Activated CD4-positive, alpha-beta T cell treated with anti-CD3 and anti-CD28 coated beads, Interleukin-2, amount 50 U/mL, for 16 hours (primary cell): ENCODE measurements at regions not wholly inside any gene's neighbourhood (a gene's known extent, or its start where the extent isn't known, plus 50 kb on each side); places are given as distances from the start of the nearest gene placed in this dataset.
"Not testable (repeated sequence)": the region's sequence is repeated elsewhere in the genome, so short reads cannot be mapped to it uniquely, and the experiment has no call there.

Source experiments
- DNase-seq: peaks from one replicate; pipeline ENCODE4 v3.0.0-alpha.2; 2020

DNA sequence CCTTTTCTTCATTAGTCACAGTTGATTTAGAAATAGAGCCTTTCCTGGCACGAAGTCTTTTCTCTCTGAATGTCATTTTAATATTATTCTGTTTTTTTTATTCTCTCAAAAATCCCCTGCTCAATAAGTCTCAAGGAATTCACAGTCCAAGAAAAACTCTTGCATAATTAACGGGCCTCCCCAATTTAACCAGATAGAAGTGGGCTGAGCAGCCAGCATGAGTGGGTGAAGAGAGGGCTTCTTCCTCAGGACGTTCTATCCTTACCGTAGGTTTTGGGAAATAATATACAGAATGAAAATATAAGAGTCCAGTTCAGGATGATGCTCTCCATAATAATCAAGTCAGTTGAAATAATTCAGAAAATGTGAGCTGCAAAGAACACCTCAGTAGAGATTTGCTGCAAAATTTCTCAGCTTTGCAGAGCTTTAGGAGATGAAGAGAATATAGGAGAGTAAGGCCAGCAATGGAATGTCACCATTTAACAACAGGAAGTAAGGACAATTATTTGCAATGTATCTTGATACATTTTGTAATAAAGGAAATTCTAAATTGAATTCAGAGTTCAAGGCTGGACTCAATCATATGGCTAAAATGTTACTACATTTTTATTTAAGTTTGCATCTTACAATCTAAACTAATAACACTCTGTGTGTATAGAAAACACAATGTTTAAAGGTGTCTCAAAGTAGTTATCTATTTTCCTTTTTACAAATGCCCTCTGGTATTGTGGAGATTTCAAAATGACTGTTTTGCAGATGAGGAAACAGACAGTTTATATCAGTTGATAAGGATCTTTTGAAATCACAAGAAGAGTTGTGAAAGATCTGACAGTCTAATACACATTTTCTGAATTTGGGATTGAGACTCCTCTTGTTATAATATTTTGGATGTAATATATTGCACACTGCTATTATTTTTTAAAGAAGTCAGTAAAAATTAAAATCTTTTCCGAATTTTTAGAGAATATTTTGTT is 1724.1 kb upstream of the SEL1L start:
- no peak for DNase-seq

DNA sequence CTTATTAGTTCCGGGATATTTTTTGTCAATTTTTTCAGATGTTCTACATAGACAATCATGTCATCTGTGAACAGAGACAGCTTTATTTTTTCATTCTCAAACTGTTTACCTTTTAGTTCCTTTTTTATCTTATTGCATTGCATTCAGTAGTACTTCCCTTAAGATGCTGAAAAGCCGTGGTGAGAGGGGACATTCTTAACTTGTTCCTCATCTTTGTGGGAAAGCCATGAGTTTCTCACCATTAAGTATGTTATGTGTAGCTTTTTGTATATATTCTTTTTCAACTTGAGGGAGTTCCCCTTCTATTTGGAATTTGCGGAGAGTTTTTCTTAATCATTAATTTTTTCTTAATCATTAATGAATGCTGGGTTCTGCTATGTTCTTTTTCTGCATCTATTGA is 1727.1 kb upstream of the SEL1L start:
- DNase-seq: no peak

DNA sequence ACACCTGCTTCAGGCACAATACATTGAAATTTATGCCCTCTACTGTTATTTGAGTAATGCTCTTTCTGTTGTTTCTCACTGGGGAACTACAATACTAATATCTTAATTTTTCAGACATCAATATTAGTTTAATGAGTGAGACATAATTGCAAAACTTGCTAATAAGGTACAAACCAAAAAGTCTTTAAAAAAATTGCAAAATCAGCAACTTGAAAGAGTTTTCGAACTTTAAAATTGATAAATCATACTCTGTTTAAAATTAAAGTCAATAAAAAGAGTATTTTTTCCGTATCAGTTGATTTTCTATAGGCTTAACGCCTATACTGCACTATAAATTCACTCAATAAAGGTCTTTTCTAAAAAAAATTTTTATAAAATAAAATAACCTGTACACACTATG is 1735.9 kb upstream of the SEL1L start:
- DNase-seq: no peak

DNA sequence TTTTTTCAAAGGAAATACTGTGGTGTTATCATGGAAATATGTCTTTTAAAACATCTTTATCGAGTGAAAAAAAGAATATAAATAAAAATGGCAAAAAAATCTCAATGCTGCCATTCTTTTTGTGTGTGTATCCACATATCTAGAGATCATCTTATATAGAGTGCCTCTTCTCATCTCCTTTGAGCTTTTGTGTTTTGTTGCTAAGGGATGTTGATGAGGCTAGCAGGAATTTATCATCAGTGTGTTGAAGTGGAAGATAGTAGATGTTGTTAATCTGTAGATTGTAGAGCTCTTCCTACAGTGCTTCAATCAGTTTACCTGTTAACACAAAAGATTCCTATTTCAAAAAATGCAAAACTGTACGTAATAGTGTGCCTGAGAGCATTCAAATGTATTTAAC is 1738.0 kb upstream of the SEL1L start:
- DNase-seq: no peak

DNA sequence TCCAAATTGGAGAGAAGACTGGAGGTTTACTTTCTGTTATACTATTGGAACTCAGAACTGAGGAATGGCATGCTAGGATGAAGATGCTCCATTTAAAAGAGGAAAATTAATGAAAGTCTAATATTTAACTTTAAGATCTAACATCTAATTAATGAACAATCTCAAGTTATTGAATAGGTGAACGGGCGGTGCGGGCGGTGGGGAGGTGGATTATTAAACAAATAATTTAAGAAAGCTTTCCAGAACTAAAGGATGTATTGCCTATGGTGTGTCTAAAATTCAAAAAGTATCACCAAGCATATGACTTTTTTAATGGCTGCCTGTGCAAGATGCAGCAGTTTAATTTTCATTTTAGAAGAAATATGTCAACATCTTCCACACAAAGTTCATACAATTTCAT is 1747.1 kb upstream of the SEL1L start:
- no peak for DNase-seq

DNA sequence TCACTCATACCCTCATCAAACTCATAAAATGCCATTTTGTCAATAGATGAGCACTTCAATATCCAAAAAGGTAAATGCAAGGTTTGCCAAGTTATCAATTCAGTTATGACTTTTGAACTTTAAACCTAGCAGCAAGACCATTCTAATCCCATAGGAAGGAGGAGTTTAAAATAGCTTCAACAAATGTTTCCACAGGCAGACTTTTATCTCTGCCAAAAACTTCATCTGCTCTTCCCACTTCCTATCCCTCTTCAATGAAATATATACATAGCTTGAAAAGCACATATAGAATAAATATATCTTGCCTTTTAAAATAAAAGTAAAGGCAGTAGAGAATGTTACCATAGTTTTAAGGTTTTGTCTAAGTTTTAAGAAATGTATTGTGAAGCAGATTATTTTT is 1749.1 kb upstream of the SEL1L start:
- no peak for DNase-seq

DNA sequence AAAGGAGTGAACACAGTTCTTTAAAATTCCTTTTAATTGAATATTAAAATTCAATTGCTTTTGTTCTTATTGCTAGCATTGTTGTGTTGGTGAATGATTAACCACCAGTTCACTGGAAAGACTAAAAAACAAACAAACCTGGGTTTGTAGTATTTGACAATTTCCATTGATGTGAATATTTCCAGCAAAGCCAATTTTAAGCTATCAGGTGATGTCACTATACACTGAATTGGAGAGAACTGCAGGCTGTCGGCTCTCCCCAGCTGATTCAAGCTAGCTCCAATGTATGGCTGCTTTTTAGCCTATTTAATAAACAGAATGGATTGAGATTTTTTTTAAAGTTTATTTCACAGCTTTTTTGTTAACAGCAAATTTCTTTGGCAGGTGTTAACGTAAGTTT is 1753.6 kb upstream of the SEL1L start:
- DNase-seq: no peak

DNA sequence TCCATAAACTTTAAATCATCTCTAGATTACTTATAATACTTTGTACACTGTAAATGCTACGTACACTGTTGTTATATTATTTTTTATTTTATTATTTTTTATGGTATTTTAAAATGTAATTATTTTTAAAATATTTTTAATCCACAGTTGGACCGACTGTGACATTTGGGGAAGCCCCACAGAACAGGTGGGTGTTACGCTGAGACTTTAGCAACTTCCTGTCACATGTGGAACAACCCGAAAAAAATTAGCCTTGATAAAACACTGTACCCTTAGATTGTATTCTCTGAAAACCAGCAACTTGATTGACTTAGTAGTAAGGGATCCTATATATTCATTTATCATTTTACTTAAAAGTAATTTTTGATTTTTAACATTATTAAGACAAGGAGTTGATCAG is 1755.7 kb upstream of the SEL1L start:
- no peak for DNase-seq

DNA sequence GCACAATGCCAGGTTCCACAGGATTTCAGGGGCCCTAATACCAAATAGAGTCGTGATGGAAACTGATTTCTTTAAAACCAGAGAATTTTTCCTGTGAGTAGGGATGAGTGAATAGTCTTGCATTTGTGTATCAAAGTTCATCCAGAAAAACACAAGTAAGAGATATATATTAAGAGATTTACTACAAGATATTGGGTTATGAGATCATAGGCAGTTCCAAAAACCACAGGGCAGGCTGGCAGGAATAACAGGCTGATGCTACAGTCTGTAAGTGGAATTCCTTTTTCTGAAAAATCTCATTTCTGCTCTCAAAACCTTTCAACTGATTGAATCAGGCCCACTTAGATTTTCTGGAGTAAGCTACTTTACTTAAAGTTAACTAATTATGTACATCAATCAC is 1756.2 kb upstream of the SEL1L start:
- no peak for DNase-seq

DNA sequence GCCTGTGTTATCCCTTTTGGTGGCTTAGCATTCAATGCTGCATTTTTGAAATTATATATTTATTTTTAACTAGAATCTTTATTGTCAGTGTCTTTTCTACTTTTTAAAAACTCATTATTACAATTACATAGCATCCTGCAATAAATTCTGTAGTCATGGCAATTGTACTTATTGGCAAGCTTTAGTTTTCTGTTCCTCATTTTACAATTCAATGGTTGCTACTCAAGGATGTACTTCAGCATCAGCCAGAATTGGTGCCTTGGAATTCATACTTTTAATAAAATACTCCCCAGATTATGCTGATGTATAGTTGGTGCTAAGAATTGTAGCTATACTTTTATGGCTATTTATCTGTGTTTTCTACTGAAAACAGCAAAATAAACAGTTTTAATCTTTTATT is 1756.8 kb upstream of the SEL1L start:
- DNase-seq: no peak

DNA sequence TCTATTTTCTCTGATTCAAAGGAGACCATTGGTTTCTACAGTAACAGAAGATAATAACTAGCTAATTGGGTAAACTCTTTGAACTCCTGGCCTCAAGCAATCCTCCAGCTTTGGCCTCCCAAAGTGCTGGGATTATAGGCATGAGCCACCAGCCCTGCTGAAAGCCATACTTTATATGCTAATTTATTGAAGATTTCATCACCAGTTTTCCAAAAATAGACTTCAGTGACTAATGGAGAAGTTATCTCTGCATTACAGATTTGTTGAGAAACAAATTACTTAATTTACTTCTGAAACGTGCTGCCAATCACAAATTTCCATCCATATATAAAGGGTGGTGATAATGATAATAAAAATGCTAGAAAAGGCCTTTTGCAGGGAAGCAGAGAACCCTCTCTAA is 1758.1 kb upstream of the SEL1L start:
- DNase-seq: no peak

DNA sequence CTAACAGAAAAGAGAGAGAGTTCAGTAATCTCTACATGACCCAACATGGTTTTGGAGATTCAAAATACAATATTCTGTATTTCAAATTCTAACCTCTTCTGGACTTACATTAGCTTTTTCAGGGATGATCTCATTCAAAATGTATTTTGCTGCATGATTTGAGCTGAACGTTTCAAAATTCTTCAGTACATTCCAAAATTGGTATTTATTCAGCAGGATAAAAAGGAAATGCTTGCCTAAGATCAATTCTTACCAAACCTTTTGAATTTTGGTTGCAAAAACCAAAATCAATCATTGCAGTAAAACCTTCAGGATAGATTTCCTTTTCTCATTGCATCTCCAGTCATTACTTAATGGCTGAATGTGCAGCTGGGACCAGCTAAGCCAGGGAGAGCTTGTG is 1761.3 kb upstream of the SEL1L start:
- DNase-seq: no peak

DNA sequence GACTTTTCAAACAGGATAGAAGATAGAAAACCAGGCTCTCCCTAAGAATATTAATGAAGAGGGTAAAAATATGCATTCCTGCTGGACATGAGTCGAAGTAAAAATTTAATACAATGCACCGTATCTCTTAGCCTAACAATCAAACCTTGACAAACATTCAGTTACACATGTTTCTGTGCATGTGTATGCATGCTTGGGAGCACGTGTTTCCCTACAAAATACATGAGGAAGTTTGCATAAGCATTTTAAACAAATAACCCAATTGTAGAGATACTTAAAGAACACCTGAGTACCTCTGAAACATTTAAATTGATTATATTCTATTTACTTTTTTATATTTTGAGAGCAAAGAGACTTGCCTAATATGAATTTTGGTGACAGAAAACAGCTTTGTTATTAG is 1763.7 kb upstream of the SEL1L start:
- no peak for DNase-seq

DNA sequence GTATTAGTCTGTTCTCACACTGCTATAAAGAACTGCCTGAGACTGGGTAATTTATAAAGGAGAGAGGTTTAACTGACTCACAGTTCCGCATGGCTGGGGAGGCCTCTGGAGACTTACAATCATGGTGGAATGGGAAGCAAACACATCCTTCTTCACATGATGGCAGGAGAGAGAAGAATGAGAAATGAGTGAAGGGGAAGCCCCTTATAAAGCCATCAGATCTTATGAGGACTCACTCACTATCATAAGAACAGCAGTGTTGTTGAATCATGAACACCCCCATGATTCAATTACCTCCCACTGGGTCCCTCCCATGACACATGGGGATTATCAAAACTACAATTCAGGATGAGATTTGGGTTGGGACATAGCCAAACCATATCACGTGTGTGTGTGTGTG is 1764.4 kb upstream of the SEL1L start:
- not testable (repeated sequence) for DNase-seq

DNA sequence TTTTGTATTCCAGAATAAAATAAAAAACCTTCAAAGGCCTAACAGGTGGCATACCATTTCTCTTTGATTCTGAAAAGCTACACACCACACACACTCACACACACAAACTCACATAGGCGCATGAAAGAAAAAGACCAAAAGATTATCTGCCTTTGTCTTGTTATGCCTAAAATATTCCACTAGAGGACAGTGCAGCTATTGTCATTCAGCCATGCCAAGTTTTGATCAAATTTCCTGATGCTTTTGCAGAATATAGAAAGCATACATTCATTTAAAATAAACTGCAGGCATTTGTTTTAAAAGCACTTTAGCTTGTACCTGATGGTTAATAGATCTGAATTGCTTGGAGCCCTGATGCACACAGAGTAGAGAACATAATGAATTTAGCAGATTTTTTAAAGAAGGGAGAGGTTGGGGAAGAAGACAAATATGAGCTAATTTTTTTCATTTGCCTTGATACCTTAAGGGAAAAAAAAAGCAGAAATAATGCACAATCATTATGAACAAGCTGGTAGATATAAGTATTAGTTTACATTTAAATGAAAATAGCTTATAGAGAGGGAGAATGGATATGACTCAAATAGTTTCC is 1766.9 kb upstream of the SEL1L start:
- peak; percentile 2 for DNase-seq

DNA sequence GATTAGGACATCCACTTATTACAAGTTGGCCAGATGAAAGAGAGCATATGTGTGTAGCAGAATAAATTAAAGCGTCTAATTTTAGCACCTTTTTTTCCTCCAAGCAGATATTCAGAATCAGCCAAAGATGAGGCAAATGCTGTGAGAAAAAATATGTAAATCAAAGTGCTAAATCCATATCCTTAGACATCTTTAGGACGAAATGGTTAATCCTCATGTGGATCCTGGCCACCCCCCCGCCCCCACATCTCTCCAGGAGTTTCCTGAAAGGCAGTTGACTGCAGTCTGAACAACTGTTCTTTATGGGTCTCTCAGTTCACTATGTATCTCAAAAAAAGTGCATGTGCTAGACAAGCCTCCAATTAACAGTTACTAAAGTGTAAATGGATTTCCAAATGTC is 1768.1 kb upstream of the SEL1L start:
- no peak for DNase-seq

DNA sequence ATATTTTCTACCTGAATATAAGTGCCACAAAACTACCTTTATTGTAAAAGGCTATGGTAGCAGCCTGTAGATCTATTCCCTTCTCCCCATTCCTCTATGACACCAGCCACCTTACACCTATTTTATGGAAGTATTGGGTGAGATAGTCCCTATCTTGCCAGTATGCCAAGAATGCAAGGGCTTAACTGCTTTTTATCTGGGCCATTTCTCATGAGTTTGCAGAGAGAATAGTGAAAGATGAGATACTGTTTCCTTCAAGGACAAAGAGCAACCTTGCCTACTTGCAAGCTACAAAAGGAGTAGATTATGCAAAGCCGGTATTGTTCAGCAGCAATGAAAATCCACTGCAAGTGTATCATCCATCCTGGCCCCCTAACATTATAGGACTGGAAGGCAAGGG is 1775.6 kb upstream of the SEL1L start:
- no peak for DNase-seq

DNA sequence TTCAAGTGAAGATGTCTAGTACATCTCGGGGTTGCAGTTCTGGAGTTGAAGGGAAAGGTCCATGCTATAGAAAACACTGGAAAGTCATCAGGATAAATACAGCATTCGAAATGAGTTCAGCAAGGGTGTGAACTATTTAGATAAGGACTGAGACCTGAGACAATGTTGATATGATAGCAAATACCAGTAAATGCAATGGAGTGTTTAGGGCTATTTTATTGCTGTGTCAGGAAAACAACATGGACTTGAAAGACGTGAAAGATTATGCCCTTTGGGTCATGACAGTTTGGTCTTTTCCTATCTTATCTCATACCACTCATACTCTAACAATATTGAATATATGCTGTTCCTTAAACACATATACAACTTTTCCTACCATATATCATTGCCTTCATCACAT is 1776.2 kb upstream of the SEL1L start:
- DNase-seq: no peak

DNA sequence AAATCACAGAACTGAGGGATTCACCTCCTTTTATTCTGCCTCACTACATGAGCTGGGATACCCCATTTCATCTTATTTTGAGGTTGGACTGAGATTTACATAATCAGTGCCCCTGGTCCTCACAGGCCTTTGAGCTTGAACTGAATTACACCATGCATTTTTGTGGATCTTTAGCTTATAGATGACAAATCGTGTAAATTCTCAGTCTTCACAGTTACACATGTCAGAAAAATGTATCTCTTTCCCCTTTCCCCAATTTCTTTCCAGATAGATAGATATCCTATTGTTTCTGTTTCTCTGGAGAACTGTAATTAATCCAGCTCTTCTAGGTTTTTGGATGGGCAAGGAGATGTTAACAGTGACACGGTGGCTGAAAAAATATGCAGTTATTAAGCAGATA is 1778.9 kb upstream of the SEL1L start:
- DNase-seq: no peak

DNA sequence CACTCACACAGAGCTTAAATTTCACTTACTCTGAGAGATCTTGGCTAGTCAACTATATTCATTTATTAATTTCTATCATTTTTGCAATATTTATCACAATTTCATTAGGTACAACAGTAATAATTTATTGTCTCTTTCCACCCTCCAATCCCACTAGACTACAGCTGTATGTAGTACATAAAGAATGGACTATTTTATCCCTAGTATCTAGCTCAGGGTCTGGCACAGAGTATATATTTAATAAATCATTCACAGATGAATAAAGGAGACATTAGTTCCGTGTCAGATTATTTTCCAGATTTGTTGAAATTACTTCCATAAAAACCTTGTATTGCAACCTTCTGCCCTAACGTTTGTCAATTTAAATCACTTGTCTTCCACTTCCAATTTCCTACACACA is 1781.1 kb upstream of the SEL1L start:
- DNase-seq: no peak

DNA sequence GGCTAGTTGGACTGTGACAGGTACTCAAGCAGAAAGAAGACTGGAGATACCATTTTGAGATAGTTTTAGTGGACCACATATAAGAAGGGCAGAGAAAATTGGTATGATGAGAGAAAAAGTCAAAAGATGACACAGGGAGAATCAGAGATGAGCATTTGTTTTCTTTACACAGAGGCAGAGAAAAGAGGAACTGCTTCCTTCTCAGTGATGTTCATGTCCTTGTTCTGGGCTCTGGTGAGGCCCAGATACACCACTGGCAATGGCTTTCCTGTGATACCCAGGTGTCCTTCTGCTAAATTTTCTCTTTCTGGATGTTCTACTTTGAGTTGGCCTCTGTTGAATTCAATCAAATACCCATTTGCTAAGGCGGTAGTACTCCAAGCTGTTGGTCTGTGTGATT is 1782.7 kb upstream of the SEL1L start:
- DNase-seq: no peak

DNA sequence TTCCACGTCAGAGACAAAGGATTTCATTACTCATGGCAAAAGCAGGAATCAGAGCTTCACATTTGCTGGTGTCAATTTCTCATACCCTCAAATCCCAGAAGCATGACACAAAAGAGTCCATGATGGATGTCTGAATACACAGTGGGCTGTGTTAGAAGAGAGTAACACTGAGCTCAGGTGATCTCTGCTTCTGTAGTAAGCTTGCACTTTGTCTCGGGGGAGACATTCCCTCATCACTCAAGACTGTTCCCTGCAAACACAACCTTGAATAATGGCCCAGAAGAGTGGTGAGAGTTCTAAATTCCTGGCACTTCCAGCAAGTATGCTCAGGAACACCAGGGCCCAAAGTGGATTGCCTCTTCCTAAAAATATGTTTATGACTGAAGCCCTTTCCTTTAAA is 1787.2 kb upstream of the SEL1L start:
- DNase-seq: no peak

DNA sequence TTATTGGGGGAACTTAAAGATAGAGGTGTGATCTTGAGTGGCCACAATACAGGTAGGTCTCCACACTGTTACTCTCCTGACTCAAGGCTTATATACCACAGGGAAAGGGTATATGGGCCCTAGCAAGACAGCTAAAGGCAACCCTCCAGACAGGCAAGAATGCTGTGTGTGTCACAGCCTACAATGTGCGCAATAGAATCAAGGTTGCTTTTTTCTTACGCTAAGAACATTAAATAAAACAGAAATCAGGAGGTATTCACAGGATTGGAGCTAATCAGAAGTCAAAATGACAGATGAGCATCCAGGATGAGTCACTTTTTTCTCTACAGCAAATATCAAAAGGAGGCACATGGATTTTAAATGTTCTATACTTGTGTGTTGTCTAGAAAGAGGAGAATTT is 1797.9 kb upstream of the SEL1L start:
- DNase-seq: no peak

DNA sequence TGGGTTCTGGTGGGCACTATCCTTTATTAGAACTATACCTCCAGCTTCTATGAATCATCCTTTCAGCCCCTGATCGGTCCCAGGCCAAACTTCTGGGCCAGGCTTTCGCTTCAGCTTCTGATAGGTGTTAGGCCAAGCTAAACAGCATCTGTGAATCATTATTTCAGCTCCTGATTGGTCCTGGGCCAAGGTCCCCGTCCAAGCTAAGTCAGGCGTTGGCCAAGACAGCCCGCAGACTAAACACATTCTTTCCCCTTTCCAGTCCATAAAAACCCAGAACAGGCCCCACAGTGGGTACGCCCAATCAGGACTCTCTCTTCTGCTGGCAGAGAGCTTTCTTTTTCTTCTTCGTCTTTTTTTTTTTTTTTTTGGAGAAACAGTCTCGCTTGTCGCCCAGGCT is 1808.9 kb upstream of the SEL1L start:
- DNase-seq: no peak

DNA sequence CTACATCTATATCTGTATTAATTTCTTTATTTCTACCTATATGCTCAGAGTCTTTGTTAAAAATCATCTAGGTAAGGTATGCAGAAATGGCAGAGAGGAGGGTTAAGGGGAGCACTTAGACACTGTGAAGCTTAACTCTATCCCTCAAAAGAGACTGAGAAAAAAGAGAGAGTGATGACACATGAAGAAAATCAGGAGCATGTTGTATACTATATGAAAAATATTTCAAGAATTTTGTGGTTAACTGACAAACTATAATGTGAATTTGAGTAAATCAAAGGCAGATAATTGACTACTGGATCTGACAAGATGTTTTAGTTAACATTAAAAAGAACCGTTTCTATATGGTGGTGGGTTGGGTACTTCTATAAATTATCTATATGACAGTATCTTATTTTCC is 1814.2 kb upstream of the SEL1L start:
- no peak for DNase-seq
